HUES48 (cell line): ENCODE measurements at regions not wholly inside any gene's neighbourhood (a gene's known extent, or its start where the extent isn't known, plus 50 kb on each side); places are given as distances from the start of the nearest gene placed in this dataset.

ENCODE experiments used
- H3K27ac ChIP-seq: one replicate; pipeline ENCODE4 v1.7.0; 2013; ENCODE audit warnings: low read depth, low read length, inconsistent platforms
- H3K27me3 ChIP-seq: 2 replicates; pipeline ENCODE4 v1.6.1; 2013; ENCODE audit warnings: mild to moderate bottlenecking, low read length; ENCODE audit not compliant: control insufficient read depth, insufficient read depth
- H3K36me3 ChIP-seq: 2 replicates; pipeline ENCODE4 v1.6.1; 2013; ENCODE audit warnings: low read length; ENCODE audit not compliant: control insufficient read depth, insufficient read depth
- H3K4me1 ChIP-seq: 2 replicates; pipeline ENCODE4 v1.6.1; 2013; ENCODE audit warnings: mild to moderate bottlenecking, low read length; ENCODE audit not compliant: control insufficient read depth, insufficient read depth
- H3K4me3 ChIP-seq: 2 replicates; pipeline ENCODE4 v1.5.1; 2013; ENCODE audit warnings: mild to moderate bottlenecking, low read depth, low read length
- H3K9ac ChIP-seq: 2 replicates; pipeline ENCODE4 v1.6.1; 2013; ENCODE audit warnings: mild to moderate bottlenecking, low read depth, low read length, moderate library complexity
- H3K9me3 ChIP-seq: 2 replicates; pipeline ENCODE4 v1.6.1; 2013; ENCODE audit warnings: low read length; ENCODE audit not compliant: control insufficient read depth, insufficient read depth

- no peak overlapping the region for H3K27ac ChIP-seq
- H3K27me3 ChIP-seq: no peaks in the 10 kb centered on the region
- H3K9me3 ChIP-seq: peaks cover 11% of the 10 kb centered on the region
- no peaks in the 10 kb centered on the region for H3K36me3 ChIP-seq
- H3K4me1 ChIP-seq: no peaks in the 10 kb centered on the region
- no peak overlapping the region for H3K4me3 ChIP-seq
- no peak overlapping the region for H3K9ac ChIP-seq
These were observed 63.3 kb upstream of the GAB1 start for GRCh38 chr4:143273160-143273917.

- H3K27me3 ChIP-seq: no peaks in the 10 kb centered on the region
- no peaks in the 10 kb centered on the region for H3K9me3 ChIP-seq
- H3K4me3 ChIP-seq: no peak overlapping the region
- no peak overlapping the region for H3K9ac ChIP-seq
- H3K27ac ChIP-seq: no peak overlapping the region
- no peaks in the 10 kb centered on the region for H3K36me3 ChIP-seq
- H3K4me1 ChIP-seq: peaks cover 3% of the 10 kb centered on the region
These were observed 55.8 kb upstream of the GAB1 start for GRCh38 chr4:143280861-143281260.

- peaks cover 11% of the 10 kb centered on the region for H3K4me1 ChIP-seq
- H3K27me3 ChIP-seq: no peaks in the 10 kb centered on the region
- no peaks in the 10 kb centered on the region for H3K36me3 ChIP-seq
- no peaks in the 10 kb centered on the region for H3K9me3 ChIP-seq
- H3K27ac ChIP-seq: no peak overlapping the region
- no peak overlapping the region for H3K9ac ChIP-seq
- H3K4me3 ChIP-seq: no peak overlapping the region
These were observed 55.0 kb upstream of the GAB1 start for GRCh38 chr4:143281507-143282190.

GRCh38 chr4:143282211-143282707, 54.4 kb upstream of the GAB1 start:
- Histone ChIP-seq H3K27ac (no peak overlapping the region), H3K9me3 (no peaks in the 10 kb centered on the region), H3K36me3 (no peaks in the 10 kb centered on the region), H3K27me3 (no peaks in the 10 kb centered on the region), H3K9ac (no peak overlapping the region), H3K4me1 (peaks cover 17% of the 10 kb centered on the region), H3K4me3 (no peak overlapping the region)

- H3K4me1 ChIP-seq: peaks cover 20% of the 10 kb centered on the region
These were observed 50.8 kb upstream of the GAB1 start for GRCh38 chr4:143285696-143286437.

GRCh38 chr4:143286701-143287571, 49.7 kb upstream of the GAB1 start:
- Histone ChIP-seq H3K27ac (no peak overlapping the region), H3K9me3 (no peaks in the 10 kb centered on the region), H3K36me3 (no peaks in the 10 kb centered on the region), H3K4me1 (peaks cover 20% of the 10 kb centered on the region), H3K27me3 (no peaks in the 10 kb centered on the region), H3K4me3 (no peak overlapping the region), H3K9ac (no peak overlapping the region)

More at GRCh38 chr4:143285696-143286437, 50.8 kb upstream of the GAB1 start:
- Histone ChIP-seq H3K4me3 (no peak overlapping the region), H3K9ac (no peak overlapping the region), H3K27ac (peak overlapping the region; percentile 32), H3K36me3 (no peaks in the 10 kb centered on the region), H3K9me3 (no peaks in the 10 kb centered on the region), H3K27me3 (no peaks in the 10 kb centered on the region)
